Gastroesophageal sphincter (tissue), 3 donors: ENCODE measurements at regions not wholly inside any gene's neighbourhood (a gene's known extent, or its start where the extent isn't known, plus 50 kb on each side); places are given as distances from the start of the nearest gene placed in this dataset.

ENCODE experiments used
- CTCF ChIP-seq, 4 experiments: fragments of 200-600 bp in 2 of 4; fragments of 450-650 bp in 2 of 4; sonication (generic) in 1 of 4; IDR thresholded peaks; one replicate each; pipeline ENCODE4 v1.5.1; 2017 to 2019; ENCODE audit warnings: antibody characterized with exemption in 4 of 4, mild to moderate bottlenecking in 2 of 4, moderate library complexity in 2 of 4
- POLR2A ChIP-seq, 2 donors: fragments of 450-650 bp; IDR thresholded peaks; one replicate each; pipeline ENCODE4 v1.6.1; 2017; ENCODE audit warnings: antibody characterized with exemption in 2 of 2, mild to moderate bottlenecking in 2 of 2, moderate library complexity in 1 of 2
- POLR2AphosphoS5 ChIP-seq: sonication (generic); formaldehyde crosslinking; IDR thresholded peaks from one replicate; pipeline ENCODE4 v1.6.1; 2017; ENCODE audit warnings: antibody characterized with exemption

DNA sequence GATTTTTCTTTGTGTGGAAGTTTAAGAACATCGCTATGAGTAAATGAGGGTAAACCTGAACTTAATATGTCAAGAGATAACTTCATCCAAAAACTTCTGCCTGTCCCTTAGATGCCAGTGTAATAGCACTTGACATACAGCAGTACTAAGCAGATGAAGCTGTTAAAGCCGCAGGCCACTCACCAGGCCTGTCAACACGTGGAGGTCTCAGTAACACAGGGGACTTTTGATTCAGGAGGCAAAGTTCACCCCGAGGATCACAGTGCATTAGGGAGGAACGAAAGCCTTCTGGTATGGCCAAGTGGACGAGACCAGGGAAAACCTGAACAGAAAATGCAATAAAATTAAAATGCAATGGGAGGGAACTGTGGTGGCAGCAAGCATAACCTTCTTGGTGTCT, 235.7 kb downstream of the CHD9NB start:
- TF ChIP-seq POLR2AphosphoS5 (no peak), POLR2A (IDR thresholded peaks at IDR 0.05) (no peak), CTCF (IDR thresholded peaks at IDR 0.05) (no peak)
